LNCAP (cell line): ENCODE measurements at regions not wholly inside any gene's neighbourhood (a gene's known extent, or its start where the extent isn't known, plus 50 kb on each side); places are given as distances from the start of the nearest gene placed in this dataset.

Experiments used
- CTCF ChIP-seq: fragments of 450-650 bp; IDR thresholded peaks from 2 replicates; pipeline ENCODE4 v1.5.1; 2017; ENCODE audit warnings: mild to moderate bottlenecking

- no peak for TF ChIP-seq CTCF
Observed at GRCh38 chr18:76589316-76589715, 94.3 kb upstream of the ZNF516 start.

- TF ChIP-seq CTCF = no peak
Observed at GRCh38 chr18:76588601-76589226, 93.7 kb upstream of the ZNF516 start.

- no peak for TF ChIP-seq CTCF
Observed at GRCh38 chr18:76587879-76588271, 92.8 kb upstream of the ZNF516 start.

- TF ChIP-seq CTCF = no peak
Observed at GRCh38 chr18:76587147-76587878, 92.3 kb upstream of the ZNF516 start.

- TF ChIP-seq CTCF = no peak
Observed at GRCh38 chr18:76584414-76585310, 89.6 kb upstream of the ZNF516 start.

GRCh38 chr18:76581261-76581660 is 86.2 kb upstream of the ZNF516 start:
- no peak for TF ChIP-seq CTCF

GRCh38 chr18:76580288-76580962 is 85.4 kb upstream of the ZNF516 start:
- TF ChIP-seq CTCF = no peak
